Fibroblast of pulmonary artery (primary cell): ENCODE measurements at regions not wholly inside any gene's neighbourhood (a gene's known extent, or its start where the extent isn't known, plus 50 kb on each side); places are given as distances from the start of the nearest gene placed in this dataset.

ENCODE experiments used
- DNase-seq: peaks from one replicate; pipeline ENCODE4 v3.0.0-alpha.2; 2010; ENCODE audit warnings: low read depth
- H3K4me3 ChIP-seq: replicated peaks from 2 replicates; pipeline ENCODE4 v1.5.1; 2011; ENCODE audit warnings: low read depth, mild to moderate bottlenecking, control low read depth, low read length, moderate library complexity
- CTCF ChIP-seq: IDR thresholded peaks from 2 replicates; pipeline ENCODE4 v1.5.1; 2011; ENCODE audit warnings: mild to moderate bottlenecking, control low read depth, low read length, inconsistent platforms; ENCODE audit errors: missing control alignments

- no peak for TF ChIP-seq CTCF
- H3K4me3 ChIP-seq = no peak overlapping the region
- no peak for DNase-seq
These were observed 1029.5 kb downstream of the MCTP2 start for GRCh38 chr15:95260856-95261255.

GRCh38 chr15:95261546-95261945 lies 1030.2 kb downstream of the MCTP2 start:
- no peak overlapping the region for H3K4me3 ChIP-seq
- DNase-seq = no peak
- TF ChIP-seq CTCF = no peak

GRCh38 chr15:95261968-95262367 lies 1030.6 kb downstream of the MCTP2 start:
- TF ChIP-seq CTCF = no peak
- H3K4me3 ChIP-seq = no peak overlapping the region
- DNase-seq = no peak

- no peak for TF ChIP-seq CTCF
- peak; percentile 76 for DNase-seq
- H3K4me3 ChIP-seq = no peak overlapping the region
These were observed 1031.7 kb downstream of the MCTP2 start for GRCh38 chr15:95262866-95263564.

GRCh38 chr15:95263751-95264150 lies 1032.4 kb downstream of the MCTP2 start:
- TF ChIP-seq CTCF = no peak
- no peak for DNase-seq
- H3K4me3 ChIP-seq = no peak overlapping the region

- TF ChIP-seq CTCF = no peak
- DNase-seq = no peak
- H3K4me3 ChIP-seq = no peak overlapping the region
These were observed 1034.1 kb downstream of the MCTP2 start for GRCh38 chr15:95265419-95265997.
